GM13976 (cell line): ENCODE measurements at regions not wholly inside any gene's neighbourhood (a gene's known extent, or its start where the extent isn't known, plus 50 kb on each side); places are given as distances from the start of the nearest gene placed in this dataset.

ENCODE experiments used
- DNase-seq: peaks from one replicate; pipeline ENCODE4 v3.0.0; 2012; ENCODE audit warnings: low spot score
- in situ Hi-C: fragments of 300-500 bp; cut with MboI; formaldehyde crosslinking; loops from one replicate; pipeline ENCODE4 v1.12.0; 2022; ENCODE audit warnings: low sequenced_read_pairs, mixed read lengths, inconsistent platforms; ENCODE audit not compliant: unreplicated experiment
- TF ChIP-seq, protein P1 (sequence below): IDR thresholded peaks from 2 replicates; pipeline ENCODE4 v1.5.1; 2012; ENCODE audit warnings: borderline replicate concordance, mild to moderate bottlenecking; ENCODE audit not compliant: insufficient read depth; ENCODE audit errors: extremely low read depth, missing control alignments, control extremely low read depth

DNA sequence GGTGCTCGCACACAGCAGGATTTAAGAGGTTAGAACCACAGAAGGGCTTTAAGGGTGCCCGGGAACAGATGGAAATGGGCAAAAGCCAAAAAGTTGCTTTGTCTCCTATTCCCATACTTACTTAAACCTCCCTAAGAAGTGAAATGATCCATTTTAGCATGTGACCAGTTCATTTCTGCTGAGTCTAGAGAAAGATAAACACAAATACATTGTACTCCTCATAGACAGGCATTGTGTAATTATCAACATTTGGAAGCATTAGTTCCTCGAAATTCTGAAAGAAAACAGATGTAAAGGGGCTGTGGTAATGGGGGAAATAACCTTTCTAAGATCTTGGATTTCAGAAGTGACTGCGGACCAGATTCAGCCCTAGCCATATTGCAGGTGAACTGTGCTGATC is 178.3 kb downstream of the CYB561 start:
- TF ChIP-seq, protein P1, sequence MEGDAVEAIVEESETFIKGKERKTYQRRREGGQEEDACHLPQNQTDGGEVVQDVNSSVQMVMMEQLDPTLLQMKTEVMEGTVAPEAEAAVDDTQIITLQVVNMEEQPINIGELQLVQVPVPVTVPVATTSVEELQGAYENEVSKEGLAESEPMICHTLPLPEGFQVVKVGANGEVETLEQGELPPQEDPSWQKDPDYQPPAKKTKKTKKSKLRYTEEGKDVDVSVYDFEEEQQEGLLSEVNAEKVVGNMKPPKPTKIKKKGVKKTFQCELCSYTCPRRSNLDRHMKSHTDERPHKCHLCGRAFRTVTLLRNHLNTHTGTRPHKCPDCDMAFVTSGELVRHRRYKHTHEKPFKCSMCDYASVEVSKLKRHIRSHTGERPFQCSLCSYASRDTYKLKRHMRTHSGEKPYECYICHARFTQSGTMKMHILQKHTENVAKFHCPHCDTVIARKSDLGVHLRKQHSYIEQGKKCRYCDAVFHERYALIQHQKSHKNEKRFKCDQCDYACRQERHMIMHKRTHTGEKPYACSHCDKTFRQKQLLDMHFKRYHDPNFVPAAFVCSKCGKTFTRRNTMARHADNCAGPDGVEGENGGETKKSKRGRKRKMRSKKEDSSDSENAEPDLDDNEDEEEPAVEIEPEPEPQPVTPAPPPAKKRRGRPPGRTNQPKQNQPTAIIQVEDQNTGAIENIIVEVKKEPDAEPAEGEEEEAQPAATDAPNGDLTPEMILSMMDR = no peak
- no peak for DNase-seq
- in situ Hi-C loops = no loop called here

DNA sequence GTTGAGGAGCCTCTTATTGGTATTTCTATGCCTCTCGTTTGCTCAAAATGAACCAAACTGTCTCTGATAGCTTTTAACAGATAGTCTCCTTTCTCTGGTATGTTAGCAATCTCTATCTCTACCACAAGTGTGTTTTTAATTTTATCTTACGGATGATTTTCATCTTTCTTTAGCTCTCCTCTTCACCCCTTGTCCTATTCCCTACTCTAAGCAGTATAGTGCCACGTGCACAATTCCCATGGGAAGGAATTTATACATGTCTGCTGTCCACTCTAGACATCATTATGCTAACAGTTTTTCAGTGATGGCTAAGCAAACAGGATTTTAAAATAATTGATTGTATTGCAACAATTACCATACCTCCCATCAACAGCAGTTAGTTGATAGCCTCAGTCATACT is 177.3 kb downstream of the CYB561 start:
- in situ Hi-C loops = no loop called here
- DNase-seq = no peak
- TF ChIP-seq, protein P1 = no peak

DNA sequence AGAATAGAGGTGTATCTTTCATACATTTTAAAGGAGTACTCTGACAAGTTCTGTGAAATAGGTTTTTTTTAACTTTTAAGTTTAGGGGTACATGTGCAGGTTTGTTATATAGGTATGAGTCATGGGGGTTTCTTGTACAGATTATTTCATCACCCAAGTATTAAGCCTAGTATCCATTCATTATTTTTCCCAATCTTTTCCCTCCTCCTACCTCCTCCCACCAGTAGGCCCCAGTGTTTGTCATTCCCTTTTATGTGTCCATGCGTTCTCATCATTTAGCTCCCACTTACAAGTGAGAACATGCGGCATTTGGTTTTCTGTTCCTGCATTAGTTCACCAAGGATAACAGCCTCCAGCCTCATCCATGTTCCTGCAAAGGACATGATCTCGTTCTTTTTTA is 175.5 kb downstream of the CYB561 start:
- TF ChIP-seq, protein P1 = no peak
- DNase-seq = no peak
- in situ Hi-C loops = no loop called here

DNA sequence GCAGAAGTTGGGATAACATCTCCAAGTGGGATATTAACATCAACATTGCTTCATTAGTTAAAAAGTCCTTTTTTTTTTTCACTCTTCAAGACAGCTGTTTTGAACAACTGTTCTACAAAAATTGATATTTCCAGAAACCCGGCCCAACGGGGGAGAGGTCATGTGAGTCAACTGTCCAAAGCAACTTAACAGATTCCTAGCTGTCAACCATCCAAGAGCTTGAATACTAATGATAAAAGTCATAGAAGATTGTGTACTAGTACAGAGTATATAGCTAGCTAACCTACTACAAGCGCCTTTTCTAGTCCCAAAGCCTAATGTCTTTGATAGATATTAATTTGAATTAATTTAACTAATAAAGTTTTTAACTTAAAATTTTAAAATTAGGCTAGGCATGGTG is 172.0 kb downstream of the CYB561 start:
- in situ Hi-C loops = no loop called here
- DNase-seq = no peak
- TF ChIP-seq, protein P1 = no peak

DNA sequence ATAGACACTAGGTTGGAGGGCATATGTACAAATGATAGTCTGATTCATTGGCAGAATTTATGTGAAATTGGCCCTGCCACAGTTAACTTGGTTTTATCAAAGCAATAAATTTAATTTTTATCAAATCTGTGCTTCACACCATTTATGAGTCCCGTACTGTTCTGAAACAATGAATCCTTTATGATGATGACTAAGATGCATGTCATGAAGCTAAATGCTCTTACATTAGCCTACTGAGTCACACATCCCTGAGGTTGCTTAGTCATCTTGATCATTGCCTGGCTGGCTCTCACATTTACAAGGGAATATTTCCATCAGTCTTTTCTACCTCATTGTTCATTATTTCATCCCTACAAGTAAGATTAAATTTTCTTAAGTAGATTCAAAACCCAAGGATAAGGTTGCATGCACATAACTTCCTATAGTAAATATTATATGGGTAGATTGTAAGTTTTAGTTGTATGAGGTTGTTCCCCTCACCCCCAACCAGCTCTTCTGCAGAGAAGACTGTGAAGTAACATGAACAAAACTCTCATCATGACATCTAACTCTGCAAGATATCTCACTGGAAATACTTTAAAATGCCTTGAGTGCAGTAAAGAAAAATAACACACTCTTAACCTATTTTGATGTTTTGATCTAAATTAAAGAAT is 170.7 kb downstream of the CYB561 start:
- TF ChIP-seq, protein P1 = no peak
- DNase-seq = no peak
- in situ Hi-C loops = no loop called here

DNA sequence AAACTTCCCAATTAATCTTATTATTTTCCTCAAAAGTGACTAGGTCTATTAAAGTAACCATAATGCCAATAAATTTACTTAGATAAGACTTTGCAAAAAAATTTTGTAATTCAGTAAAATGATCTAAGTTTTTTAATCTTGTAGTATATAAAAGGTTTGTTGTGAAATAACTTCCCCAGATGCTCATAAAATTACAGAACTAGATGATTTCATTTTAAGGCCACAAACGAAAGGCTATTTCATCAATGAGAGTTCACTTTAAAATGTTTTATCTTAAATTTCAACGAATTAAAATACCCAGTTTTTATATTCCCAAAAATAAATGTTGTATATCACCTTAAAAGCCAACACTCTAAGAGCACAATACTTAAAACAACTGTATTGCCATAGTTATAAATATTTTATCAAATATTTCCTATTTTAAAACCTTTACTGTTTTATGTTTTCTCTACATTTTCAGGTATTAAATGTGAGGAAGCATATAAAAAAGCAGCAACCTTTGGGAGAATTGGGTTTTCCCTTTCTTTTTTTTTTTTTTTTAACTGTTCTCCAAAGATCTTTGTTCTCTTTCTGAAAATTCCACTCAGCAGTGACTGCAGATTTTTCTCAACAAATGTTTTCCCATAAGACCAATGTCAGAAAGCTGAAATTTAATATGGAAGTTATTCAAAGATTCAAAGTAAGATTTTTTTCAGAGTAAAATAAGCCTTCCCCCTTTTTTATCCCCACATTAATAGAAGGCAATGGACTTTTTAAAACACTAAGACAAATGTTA is 169.9 kb downstream of the CYB561 start:
- TF ChIP-seq, protein P1 = no peak
- in situ Hi-C loops = no loop called here
- no peak for DNase-seq
